Loucy (cell line): ENCODE measurements at regions not wholly inside any gene's neighbourhood (a gene's known extent, or its start where the extent isn't known, plus 50 kb on each side); places are given as distances from the start of the nearest gene placed in this dataset.

Source experiments
- H2AFZ ChIP-seq: fragments of 200-600 bp; sonication (generic); 2 replicates; pipeline ENCODE4 v1.6.0; 2016; ENCODE audit warnings: antibody characterized with exemption, mild to moderate bottlenecking, low read length, moderate library complexity
- H3F3A ChIP-seq: fragments of 200-600 bp; 2 replicates; pipeline ENCODE4 v1.6.0; 2016; ENCODE audit warnings: antibody characterized with exemption, low read depth, mild to moderate bottlenecking
- H3K27me3 ChIP-seq: fragments of 200-600 bp; sonication (generic); 2 replicates; pipeline ENCODE4 v1.6.1; 2014; ENCODE audit warnings: low read length, mild to moderate bottlenecking; ENCODE audit not compliant: insufficient read depth, poor library complexity, severe bottlenecking
- H3K36me3 ChIP-seq: fragments of 200-600 bp; sonication (generic); 2 replicates; pipeline ENCODE4 v1.6.1; 2016; ENCODE audit warnings: low read length; ENCODE audit not compliant: insufficient read depth
- H3K4me1 ChIP-seq: fragments of 200-600 bp; sonication (generic); 2 replicates; pipeline ENCODE4 v1.5.1; 2014; ENCODE audit warnings: low read length, mild to moderate bottlenecking; ENCODE audit not compliant: insufficient read depth, poor library complexity, severe bottlenecking
- H3K4me2 ChIP-seq: fragments of 200-600 bp; sonication (generic); 2 replicates; pipeline ENCODE4 v1.6.0; 2014; ENCODE audit warnings: antibody characterized with exemption, low read length, low read depth, mild to moderate bottlenecking; ENCODE audit not compliant: poor library complexity, severe bottlenecking
- H3K4me3 ChIP-seq: fragments of 200-600 bp; sonication (generic); 2 replicates; pipeline ENCODE4 v1.5.1; 2014; ENCODE audit warnings: low read length, mild to moderate bottlenecking, mixed read lengths; ENCODE audit not compliant: poor library complexity, severe bottlenecking
- H3K79me2 ChIP-seq: fragments of 200-600 bp; sonication (generic); 2 replicates; pipeline ENCODE4 v1.6.1; 2014; ENCODE audit warnings: low read length; ENCODE audit not compliant: insufficient read depth
- H3K9ac ChIP-seq: fragments of 200-600 bp; sonication (generic); 2 replicates; pipeline ENCODE4 v1.6.0; 2014; ENCODE audit warnings: mild to moderate bottlenecking, low read depth, low read length, moderate library complexity; ENCODE audit not compliant: poor library complexity, severe bottlenecking
- H3K9me2 ChIP-seq: fragments of 200-600 bp; sonication (generic); replicated peaks from 2 replicates; pipeline ENCODE4 v1.6.1; 2016; ENCODE audit warnings: low read depth, low read length, mixed read lengths
- H3K9me3 ChIP-seq: fragments of 200-600 bp; sonication (generic); 2 replicates; pipeline ENCODE4 v1.6.1; 2014; ENCODE audit warnings: mild to moderate bottlenecking, antibody characterized with exemption, low read length, low read depth; ENCODE audit not compliant: insufficient read depth
- H4K20me1 ChIP-seq: fragments of 200-600 bp; sonication (generic); 2 replicates; pipeline ENCODE4 v1.6.0; 2014; ENCODE audit warnings: antibody characterized with exemption, low read length, mild to moderate bottlenecking; ENCODE audit not compliant: insufficient read depth, poor library complexity, severe bottlenecking
- CTCF ChIP-seq: fragments of 200-600 bp; sonication (generic); conservative IDR thresholded peaks from 2 replicates; pipeline ENCODE4 v1.5.1; 2014; ENCODE audit warnings: mild to moderate bottlenecking, antibody characterized with exemption, low read length
- EZH2phosphoT487 ChIP-seq: fragments of 200-600 bp; IDR thresholded peaks from 2 replicates; pipeline ENCODE4 v1.6.1; 2018; ENCODE audit warnings: antibody characterized with exemption, mild to moderate bottlenecking, moderate library complexity, borderline replicate concordance

DNA sequence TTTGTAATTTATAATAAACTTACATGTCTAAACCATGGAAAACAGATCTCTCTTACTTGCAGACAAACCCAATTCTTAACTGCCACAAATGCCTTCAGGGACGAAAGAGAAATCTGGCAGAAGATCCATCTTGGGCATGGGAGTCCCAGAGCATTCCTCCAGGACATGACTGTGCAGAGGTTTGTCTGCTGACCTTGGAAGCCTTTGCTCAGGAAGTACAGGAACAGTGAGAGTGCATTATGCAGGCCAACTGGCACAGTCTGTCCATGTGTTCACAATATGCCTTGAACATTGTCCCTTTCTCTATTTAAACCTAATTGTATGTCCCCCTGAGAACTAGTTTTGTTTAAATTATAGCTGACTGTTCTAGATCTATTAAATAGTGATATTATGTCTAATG, 467.1 kb downstream of the ATP23 start:
- Histone ChIP-seq H2AFZ (no peak overlapping the region), H3K4me2 (no peak overlapping the region), H3K36me3 (no peaks in the 10 kb centered on the region), H3K9me2 (no peaks in the 10 kb centered on the region), H3K4me3 (no peak overlapping the region), H3K79me2 (no peaks in the 10 kb centered on the region), H4K20me1 (no peaks in the 10 kb centered on the region), H3K9ac (no peak overlapping the region), H3K9me3 (no peaks in the 10 kb centered on the region), H3F3A (no peaks in the 10 kb centered on the region), H3K4me1 (no peaks in the 10 kb centered on the region), H3K27me3 (no peaks in the 10 kb centered on the region)
- no peak for TF ChIP-seq CTCF
- no peak for TF ChIP-seq EZH2phosphoT487

DNA sequence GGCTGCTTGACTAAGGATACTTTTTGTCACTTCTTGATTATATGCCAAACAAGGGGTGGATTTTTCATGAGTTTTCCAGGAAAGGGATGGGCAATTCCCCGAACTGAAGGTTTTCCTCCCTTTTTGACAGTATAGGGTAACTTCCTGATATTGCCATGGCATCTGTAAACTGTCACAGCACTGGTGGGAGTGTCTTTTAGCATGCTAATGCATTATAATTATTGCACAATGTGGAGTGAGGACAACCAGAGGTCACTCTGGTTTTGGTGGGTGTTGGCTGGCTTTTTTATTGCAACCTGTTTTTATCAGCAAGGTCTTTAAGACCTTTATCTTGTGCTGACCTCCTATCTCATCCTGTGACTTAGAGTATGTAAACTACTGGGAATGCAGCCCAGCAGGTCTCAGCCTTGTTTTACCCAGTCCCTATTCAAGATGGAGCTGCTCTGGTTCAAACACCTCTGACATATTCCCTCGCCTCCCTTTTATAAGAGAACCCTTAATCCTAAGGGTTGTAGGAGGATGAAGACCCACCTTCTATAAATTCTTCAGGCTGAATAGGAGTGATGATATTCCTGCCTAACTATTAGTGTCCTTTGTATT, 471.2 kb downstream of the ATP23 start:
- no peak overlapping the region for H2AFZ ChIP-seq
- H3K9me3 ChIP-seq = no peaks in the 10 kb centered on the region
- no peak for TF ChIP-seq EZH2phosphoT487
- no peak for TF ChIP-seq CTCF

GRCh38 chr12:58413794-58414193, 472.4 kb downstream of the ATP23 start:
- H3K36me3 ChIP-seq = no peaks in the 10 kb centered on the region
- H3K9me3 ChIP-seq = no peaks in the 10 kb centered on the region
- H3K79me2 ChIP-seq = no peaks in the 10 kb centered on the region
- H3K9me2 ChIP-seq = no peaks in the 10 kb centered on the region
- H3K9ac ChIP-seq = no peak overlapping the region
- H3K4me2 ChIP-seq = no peak overlapping the region
- H2AFZ ChIP-seq = no peak overlapping the region
- H3F3A ChIP-seq = no peaks in the 10 kb centered on the region
- no peak overlapping the region for H3K4me3 ChIP-seq
- TF ChIP-seq CTCF (no peak), EZH2phosphoT487 (no peak)
- no peaks in the 10 kb centered on the region for H3K4me1 ChIP-seq
- no peaks in the 10 kb centered on the region for H3K27me3 ChIP-seq
- H4K20me1 ChIP-seq = no peaks in the 10 kb centered on the region

More for the DNA sequence above, 471.2 kb downstream of the ATP23 start:
- Histone ChIP-seq H3K27me3 (no peaks in the 10 kb centered on the region), H3K4me1 (no peaks in the 10 kb centered on the region), H3K36me3 (no peaks in the 10 kb centered on the region), H4K20me1 (no peaks in the 10 kb centered on the region), H3K9me2 (no peaks in the 10 kb centered on the region), H3K4me2 (no peak overlapping the region), H3K4me3 (no peak overlapping the region), H3F3A (no peaks in the 10 kb centered on the region), H3K9ac (no peak overlapping the region), H3K79me2 (no peaks in the 10 kb centered on the region)
